Neural cell (in vitro differentiated cells): ENCODE measurements at regions not wholly inside any gene's neighbourhood (a gene's known extent, or its start where the extent isn't known, plus 50 kb on each side); places are given as distances from the start of the nearest gene placed in this dataset.

Experiments
- CTCF ChIP-seq: fragments of 450-650 bp; IDR thresholded peaks from 2 replicates; pipeline ENCODE4 v1.5.1; 2014; ENCODE audit warnings: antibody characterized with exemption, mild to moderate bottlenecking, moderate library complexity; ENCODE audit not compliant: poor library complexity, severe bottlenecking
- EP300 ChIP-seq: fragments of 450-650 bp; conservative IDR thresholded peaks from 2 replicates; pipeline ENCODE4 v1.6.1; 2014; ENCODE audit warnings: antibody characterized with exemption, mild to moderate bottlenecking, moderate library complexity; ENCODE audit not compliant: poor library complexity, severe bottlenecking
- EZH2 ChIP-seq: fragments of 200-600, 300-800 bp; shearing (Covaris generic), sonication (generic); IDR thresholded peaks from 2 replicates; pipeline ENCODE4 v1.6.1; 2014; ENCODE audit warnings: antibody characterized with exemption, low read length, borderline replicate concordance, mild to moderate bottlenecking; ENCODE audit not compliant: insufficient read depth, poor library complexity, severe bottlenecking
- POLR2AphosphoS5 ChIP-seq: IDR thresholded peaks from 2 replicates; pipeline ENCODE4 v1.6.1; 2012
- RAD21 ChIP-seq: fragments of 450-650 bp; conservative IDR thresholded peaks from 2 replicates; pipeline ENCODE4 v1.6.1; 2014; ENCODE audit warnings: antibody characterized with exemption, mild to moderate bottlenecking, moderate library complexity
- REST ChIP-seq: IDR thresholded peaks from 2 replicates; pipeline ENCODE4 v1.6.1; 2012; ENCODE audit warnings: borderline replicate concordance
- SMC3 ChIP-seq: fragments of 450-650 bp; conservative IDR thresholded peaks from 2 replicates; pipeline ENCODE4 v1.6.1; 2014; ENCODE audit warnings: antibody characterized with exemption, mild to moderate bottlenecking, moderate library complexity; ENCODE audit not compliant: poor library complexity
- TAF1 ChIP-seq: IDR thresholded peaks from 2 replicates; pipeline ENCODE4 v1.6.1; 2012; ENCODE audit warnings: low read depth

- TF ChIP-seq POLR2AphosphoS5 (no peak), CTCF (no peak), EZH2 (no peak), EP300 (no peak), REST (no peak), SMC3 (no peak), TAF1 (no peak), RAD21 (no peak)
These were observed 268.6 kb downstream of the CCDC59 start for GRCh38 chr12:82089369-82090121.
